ENCODE measurements at regions not wholly inside any gene's neighbourhood (a gene's known extent, or its start where the extent isn't known, plus 50 kb on each side); places are given as distances from the start of the nearest gene placed in this dataset.

- intact Hi-C loops (cut with DNase I), result no loop called here
- no peak for DNase-seq
- 67 to 79% (median 73%) methylated on average over 7 to 9 of the region's 9 CpGs for WGBS, 4 donors
- H3K36me3 ChIP-seq (replicated peaks in 1 of 2), result no peaks in the 10 kb centered on the region
- TF ChIP-seq POLR2A (IDR thresholded peaks at IDR 0.05) (no peak), CTCF (IDR thresholded peaks at IDR 0.05) (no peak)
- no peaks in the 10 kb centered on the region for H3K4me1 ChIP-seq (replicated peaks in 1 of 2)
- peaks cover 5% of the 10 kb centered on the region for H3K27me3 ChIP-seq
- no peaks in the 10 kb centered on the region for H3K9me3 ChIP-seq (replicated peaks in 1 of 3)
- H3K27ac ChIP-seq, result no peak overlapping the region
- H3K4me3 ChIP-seq, result no peak overlapping the region
These were observed 142.3 kb upstream of the ZC3H12A start for GRCh38 chr1:37332126-37332525.

GRCh38 chr1:37338658-37339057, 135.7 kb upstream of the ZC3H12A start:
- WGBS, 4 donors, result 43 to 48% (median 45%) methylated on average over 1 to 2 of the region's 2 CpGs
- intact Hi-C loops (cut with DNase I), result no loop called here
- peak in 5 of 7 donors; percentile 2 to 41 (median 15) for DNase-seq

GRCh38 chr1:37342736-37343135, 131.6 kb upstream of the ZC3H12A start:
- WGBS, 4 donors, result 47 to 51% (median 49%) methylated on average over 6 of the region's 6 CpGs

More at GRCh38 chr1:37338658-37339057, 135.7 kb upstream of the ZC3H12A start:
- Histone ChIP-seq H3K27ac (no peak overlapping the region), H3K36me3 (replicated peaks in 1 of 2) (no peaks in the 10 kb centered on the region), H3K27me3 (no peaks in the 10 kb centered on the region), H3K4me1 (replicated peaks in 1 of 2) (no peaks in the 10 kb centered on the region), H3K4me3 (no peak overlapping the region), H3K9me3 (replicated peaks in 1 of 3) (no peaks in the 10 kb centered on the region)
- TF ChIP-seq CTCF (IDR thresholded peaks at IDR 0.05) (no peak), POLR2A (IDR thresholded peaks at IDR 0.05) (no peak)

GRCh38 chr1:37347104-37347649, 127.2 kb upstream of the ZC3H12A start:
- Histone ChIP-seq H3K27me3 (no peaks in the 10 kb centered on the region), H3K9me3 (replicated peaks in 1 of 3) (no peaks in the 10 kb centered on the region), H3K36me3 (replicated peaks in 1 of 2) (no peaks in the 10 kb centered on the region), H3K4me3 (no peak overlapping the region), H3K4me1 (replicated peaks in 1 of 2) (no peaks in the 10 kb centered on the region), H3K27ac (no peak overlapping the region)
- 80 to 86% (median 86%) methylated on average over 7 to 8 of the region's 8 CpGs for WGBS, 4 donors
- no peak for DNase-seq
- intact Hi-C loops (cut with DNase I), result no loop called here
- TF ChIP-seq POLR2A (IDR thresholded peaks at IDR 0.05), result no peak
- no peak for TF ChIP-seq CTCF (IDR thresholded peaks at IDR 0.05)

More at GRCh38 chr1:37342736-37343135, 131.6 kb upstream of the ZC3H12A start:
- Histone ChIP-seq H3K27me3 (no peaks in the 10 kb centered on the region), H3K4me1 (replicated peaks in 1 of 2) (no peaks in the 10 kb centered on the region), H3K27ac (no peak overlapping the region), H3K9me3 (replicated peaks in 1 of 3) (no peaks in the 10 kb centered on the region), H3K4me3 (no peak overlapping the region), H3K36me3 (replicated peaks in 1 of 2) (no peaks in the 10 kb centered on the region)
- no peak for DNase-seq
- TF ChIP-seq POLR2A (IDR thresholded peaks at IDR 0.05), result no peak
- no peak for TF ChIP-seq CTCF (IDR thresholded peaks at IDR 0.05)
- intact Hi-C loops (cut with DNase I), result no loop called here
